Ishikawa (cell line): ENCODE measurements at regions not wholly inside any gene's neighbourhood (a gene's known extent, or its start where the extent isn't known, plus 50 kb on each side); places are given as distances from the start of the nearest gene placed in this dataset.

Source experiments
- CEBPB ChIP-seq: IDR thresholded peaks from 2 replicates; pipeline ENCODE4 v1.6.1; 2012
- EGR1 ChIP-seq: IDR thresholded peaks from 2 replicates; pipeline ENCODE4 v1.6.1; 2012
- EP300 ChIP-seq: IDR thresholded peaks from 2 replicates; pipeline ENCODE4 v1.6.1; 2012; ENCODE audit warnings: borderline replicate concordance
- FOXM1 ChIP-seq: IDR thresholded peaks from 2 replicates; pipeline ENCODE4 v1.6.1; 2012; ENCODE audit warnings: low read depth, borderline replicate concordance
- REST ChIP-seq: IDR thresholded peaks from 2 replicates; pipeline ENCODE4 v1.6.1; 2012; ENCODE audit warnings: low read depth, mild to moderate bottlenecking
- TAF1 ChIP-seq: IDR thresholded peaks from 2 replicates; pipeline ENCODE4 v1.6.1; 2012; ENCODE audit warnings: low read depth, mild to moderate bottlenecking
- TCF12 ChIP-seq: IDR thresholded peaks from 2 replicates; pipeline ENCODE4 v1.6.1; 2012; ENCODE audit warnings: low read depth
- TEAD4 ChIP-seq: IDR thresholded peaks from 2 replicates; pipeline ENCODE4 v1.6.1; 2012
- YY1 ChIP-seq: IDR thresholded peaks from 2 replicates; pipeline ENCODE4 v1.6.1; 2012; ENCODE audit warnings: low read depth
- ZBTB7A ChIP-seq: IDR thresholded peaks from 2 replicates; pipeline ENCODE4 v1.6.1; 2012; ENCODE audit warnings: low read depth
- TF ChIP-seq, protein P1 (sequence below): IDR thresholded peaks from 2 replicates; pipeline ENCODE4 v1.6.1; 2012
- TF ChIP-seq, protein P2 (sequence below): IDR thresholded peaks from 2 replicates; pipeline ENCODE4 v1.6.1; 2012

GRCh38 chr19:5207806-5208205, 132.8 kb downstream of the PTPRS start:
- no peak for TF ChIP-seq ZBTB7A
- TF ChIP-seq FOXM1: no peak
- TF ChIP-seq, protein P1, sequence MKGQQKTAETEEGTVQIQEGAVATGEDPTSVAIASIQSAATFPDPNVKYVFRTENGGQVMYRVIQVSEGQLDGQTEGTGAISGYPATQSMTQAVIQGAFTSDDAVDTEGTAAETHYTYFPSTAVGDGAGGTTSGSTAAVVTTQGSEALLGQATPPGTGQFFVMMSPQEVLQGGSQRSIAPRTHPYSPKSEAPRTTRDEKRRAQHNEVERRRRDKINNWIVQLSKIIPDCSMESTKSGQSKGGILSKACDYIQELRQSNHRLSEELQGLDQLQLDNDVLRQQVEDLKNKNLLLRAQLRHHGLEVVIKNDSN: no peak
- TF ChIP-seq REST: no peak
- no peak for TF ChIP-seq TCF12
- no peak for TF ChIP-seq YY1
- TF ChIP-seq, protein P2, sequence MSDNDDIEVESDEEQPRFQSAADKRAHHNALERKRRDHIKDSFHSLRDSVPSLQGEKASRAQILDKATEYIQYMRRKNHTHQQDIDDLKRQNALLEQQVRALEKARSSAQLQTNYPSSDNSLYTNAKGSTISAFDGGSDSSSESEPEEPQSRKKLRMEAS: no peak
- no peak for TF ChIP-seq CEBPB
- no peak for TF ChIP-seq TEAD4
- TF ChIP-seq TAF1: no peak
- TF ChIP-seq EGR1: no peak
- no peak for TF ChIP-seq EP300
